GM21526 (cell line): ENCODE measurements at regions not wholly inside any gene's neighbourhood (a gene's known extent, or its start where the extent isn't known, plus 50 kb on each side); places are given as distances from the start of the nearest gene placed in this dataset.

ENCODE experiments used
- ATAC-seq: cut with Tn5 transposase; IDR thresholded peaks from one replicate; pipeline ENCODE4 v1.9.1; 2021; ENCODE audit warnings: moderate library complexity; ENCODE audit not compliant: unreplicated experiment, low FRiP score

GRCh38 chr9:78932849-78933627, 636.1 kb downstream of the PSAT1 start:
- no peak for ATAC-seq

GRCh38 chr9:78934880-78935279, 636.9 kb upstream of the TLE4 start:
- ATAC-seq = no peak

DNA sequence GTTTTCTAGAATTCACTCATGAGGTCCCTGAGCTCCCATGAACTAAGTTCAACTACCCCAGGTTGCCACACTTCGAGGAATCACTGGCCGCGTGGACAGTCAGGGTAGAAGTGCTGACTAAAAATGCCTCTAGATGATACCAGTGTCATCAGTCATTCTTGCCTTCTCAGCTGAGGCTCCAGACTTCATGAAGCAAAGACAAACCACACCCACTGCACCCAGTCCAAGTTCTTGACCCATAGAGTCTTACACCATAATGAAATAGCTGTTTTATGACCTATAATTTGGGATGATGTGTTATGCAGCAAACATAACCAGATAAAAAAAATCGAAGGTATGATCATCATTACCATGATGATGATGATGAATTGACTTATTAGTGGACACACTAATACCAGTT, 632.9 kb upstream of the TLE4 start:
- ATAC-seq = no peak

DNA sequence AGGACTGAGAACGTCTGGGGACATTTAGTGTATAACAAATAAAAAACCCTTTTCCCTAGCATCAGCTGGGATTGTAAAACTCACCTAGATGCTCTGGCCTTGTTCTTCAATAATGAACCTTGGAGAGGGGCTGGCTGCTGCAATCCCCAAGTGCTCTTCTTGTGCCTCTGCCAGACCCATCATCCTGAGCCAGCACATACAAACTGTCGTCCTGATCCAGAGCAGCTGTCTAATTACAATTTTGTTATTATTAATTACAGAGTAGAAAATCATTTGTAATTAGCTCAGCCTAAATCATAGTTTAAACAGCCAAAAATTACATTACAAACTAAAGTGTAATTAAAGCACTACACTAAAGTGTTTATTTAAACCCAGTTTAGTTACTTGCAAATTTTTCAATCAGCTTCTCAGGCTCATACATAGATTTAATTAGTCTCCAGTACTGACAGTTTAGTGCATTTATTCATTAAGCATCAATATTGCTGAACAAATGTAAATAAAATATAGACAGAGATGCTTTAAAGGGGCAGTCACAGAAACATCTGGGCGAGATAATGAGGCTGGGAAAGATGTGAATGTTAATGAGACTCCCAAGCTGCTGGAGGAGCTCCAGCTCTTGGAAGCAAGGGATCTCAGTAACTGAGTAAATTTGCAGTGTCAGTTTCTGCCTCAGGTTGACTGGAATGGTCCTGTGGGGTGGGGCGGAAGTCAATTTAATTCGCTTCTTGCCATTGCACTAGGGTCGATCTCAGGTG, 632.3 kb upstream of the TLE4 start:
- no peak for ATAC-seq

- ATAC-seq = no peak
Measured at GRCh38 chr9:78940121-78940855, 631.5 kb upstream of the TLE4 start.

GRCh38 chr9:78954286-78954685, 617.5 kb upstream of the TLE4 start:
- no peak for ATAC-seq

- no peak for ATAC-seq
Measured at GRCh38 chr9:78958892-78959291, 612.9 kb upstream of the TLE4 start.

DNA sequence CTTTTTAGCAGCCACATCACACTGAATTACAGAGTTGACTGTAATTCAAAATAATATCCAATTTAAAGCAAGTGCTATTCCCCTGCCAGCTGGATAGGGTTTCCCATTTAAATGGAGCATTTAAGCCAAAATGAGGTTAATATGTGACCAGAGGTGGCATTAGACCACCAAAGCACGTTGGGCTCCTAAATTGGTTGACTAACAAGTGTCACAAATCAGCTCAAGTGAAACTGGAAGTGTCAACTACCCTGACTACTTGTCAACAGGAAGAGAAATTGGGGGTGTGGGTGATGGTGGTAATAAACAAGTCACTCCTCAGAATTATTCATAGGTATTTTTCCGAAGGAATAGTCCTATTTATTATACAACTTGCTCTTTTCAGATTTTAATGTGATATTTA, 609.6 kb upstream of the TLE4 start:
- ATAC-seq = no peak

GRCh38 chr9:78963911-78964310, 607.9 kb upstream of the TLE4 start:
- ATAC-seq = no peak

GRCh38 chr9:78967596-78968217, 604.1 kb upstream of the TLE4 start:
- no peak for ATAC-seq

DNA sequence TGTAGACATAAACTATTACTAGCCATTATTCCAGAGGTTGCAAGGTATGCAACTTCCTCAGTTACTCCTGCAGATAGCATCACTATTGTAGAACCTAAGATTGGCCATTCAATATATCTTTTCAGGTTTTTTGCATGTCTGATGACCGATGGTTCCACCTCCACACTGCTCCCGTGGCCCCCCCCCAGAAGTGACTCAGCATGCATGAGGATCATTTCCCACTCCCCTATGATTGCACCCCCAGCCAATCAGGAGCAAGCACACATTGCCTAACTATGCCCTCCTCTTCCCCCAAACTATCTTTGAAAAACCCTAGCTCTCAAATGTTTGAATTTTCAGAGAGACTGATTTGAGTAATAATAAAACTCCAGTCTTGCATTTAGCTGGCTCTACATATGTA, 601.4 kb upstream of the TLE4 start:
- ATAC-seq = no peak

DNA sequence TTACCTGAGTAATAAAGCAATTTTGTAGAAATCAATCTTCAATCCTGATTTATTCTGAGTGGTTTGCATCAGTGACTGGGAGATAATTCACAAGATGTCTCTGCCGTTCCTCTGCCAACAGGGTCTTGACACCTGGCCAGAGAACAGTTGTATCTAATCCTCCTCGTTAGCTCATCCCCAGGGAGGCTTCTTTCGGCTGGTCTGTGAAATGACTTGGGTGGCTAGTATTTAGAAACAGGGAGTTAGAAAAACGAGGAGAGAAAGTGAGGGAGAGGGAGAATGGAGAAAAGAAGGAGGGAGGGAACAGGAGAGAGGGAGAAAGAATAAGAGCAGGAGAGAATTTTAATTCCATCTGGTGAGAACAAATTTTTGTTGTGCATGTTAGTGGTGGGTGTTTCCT, 600.2 kb upstream of the TLE4 start:
- no peak for ATAC-seq

- ATAC-seq = no peak
Measured at GRCh38 chr9:78972303-78972999, 599.3 kb upstream of the TLE4 start.

DNA sequence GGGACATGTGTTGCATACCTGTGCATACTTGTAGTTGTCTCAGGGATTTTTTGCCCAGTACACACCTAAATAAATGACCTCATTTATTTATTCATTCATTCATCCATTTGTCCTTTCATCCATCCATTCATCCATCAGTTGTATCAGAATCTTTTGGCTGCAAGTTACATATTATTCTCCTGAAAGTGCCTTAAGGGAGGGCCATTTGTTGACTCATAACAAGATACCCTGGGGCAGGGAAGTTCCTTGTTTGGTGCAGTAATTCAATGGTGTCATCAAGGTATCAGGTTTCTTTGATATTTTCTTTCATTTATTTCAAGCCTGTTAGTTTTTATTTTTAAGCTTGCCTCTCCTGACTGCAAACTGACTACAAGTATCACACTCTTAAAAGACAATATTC, 597.9 kb upstream of the TLE4 start:
- ATAC-seq = no peak

GRCh38 chr9:78982849-78983248, 588.9 kb upstream of the TLE4 start:
- ATAC-seq = no peak

DNA sequence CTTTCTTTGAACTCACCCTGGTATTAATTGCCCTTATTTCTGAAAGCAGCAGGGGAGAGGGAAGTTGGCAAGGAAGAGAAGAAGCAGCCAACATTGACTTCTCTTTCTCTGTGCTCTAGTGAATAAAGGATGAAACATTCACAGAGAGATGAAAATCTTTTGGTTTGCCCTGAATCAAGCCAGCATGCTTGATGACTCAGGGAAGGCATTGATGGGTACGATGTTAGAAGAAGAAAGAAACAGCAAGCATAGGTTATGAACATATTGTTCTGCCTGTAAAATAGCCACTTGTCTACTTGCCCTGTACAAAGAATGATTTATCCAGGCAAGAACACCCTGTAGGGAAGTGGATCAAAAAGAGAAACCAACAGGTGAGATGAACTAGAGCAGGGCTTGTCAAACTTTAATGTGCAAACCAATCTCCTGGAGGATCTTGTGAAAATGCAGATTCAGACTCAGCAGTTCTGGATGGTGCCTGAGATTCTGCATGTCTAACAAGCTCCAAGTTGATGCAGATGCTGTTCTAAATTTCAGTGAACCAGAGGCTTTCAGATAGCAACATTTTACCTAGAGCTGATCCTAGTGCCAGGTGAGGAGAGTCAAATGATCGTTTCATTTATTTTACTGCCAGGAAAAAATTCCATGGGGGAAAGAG, 586.6 kb upstream of the TLE4 start:
- no peak for ATAC-seq

DNA sequence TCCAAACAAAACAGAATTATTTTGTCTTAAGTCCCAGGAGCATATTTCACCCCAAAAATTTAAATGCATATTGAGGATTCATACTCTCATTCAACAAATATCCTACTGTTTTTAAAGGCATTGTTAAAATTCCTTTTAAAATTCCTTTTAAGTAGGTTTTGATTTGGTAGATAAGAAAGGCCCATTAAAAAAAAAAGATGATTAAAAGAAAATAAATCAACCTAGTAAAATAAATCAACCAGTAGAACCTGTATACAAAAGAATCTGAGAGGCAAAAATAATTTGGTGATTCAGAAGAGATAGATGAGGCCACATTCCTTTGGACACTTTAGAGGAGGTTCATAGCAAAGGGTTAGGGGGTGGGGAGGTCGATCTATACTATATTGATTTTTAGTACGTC, 585.3 kb upstream of the TLE4 start:
- ATAC-seq = no peak

DNA sequence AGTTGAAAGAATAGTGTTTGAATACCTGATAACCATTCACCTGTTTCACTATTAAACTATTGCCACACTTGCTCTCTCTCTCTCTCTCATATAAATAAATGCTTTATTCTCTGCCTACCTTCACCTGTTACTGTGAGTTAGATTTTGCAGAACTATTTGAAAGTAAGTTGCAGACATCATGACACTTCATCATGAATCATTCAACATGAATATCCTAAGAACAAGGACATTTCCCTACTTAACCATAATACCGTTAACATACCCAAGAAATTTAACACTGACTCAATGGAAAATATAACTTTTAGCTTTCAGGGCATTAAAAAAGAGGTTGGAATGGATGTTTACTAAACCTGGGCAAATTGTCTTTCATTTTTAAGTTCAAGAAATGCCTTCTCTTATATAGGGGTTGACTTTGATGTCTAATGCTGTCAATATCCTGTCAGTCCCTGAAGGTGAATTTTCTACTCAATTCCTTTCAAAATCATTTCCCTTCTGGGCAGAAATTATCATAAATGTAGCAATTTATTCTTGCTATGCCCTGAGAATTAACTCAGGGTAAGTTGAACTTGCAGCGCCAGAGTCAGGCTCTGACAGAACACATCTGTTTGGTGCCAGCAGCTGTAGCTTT, 582.6 kb upstream of the TLE4 start:
- no peak for ATAC-seq

- no peak for ATAC-seq
Measured at GRCh38 chr9:78994471-78994870, 577.3 kb upstream of the TLE4 start.
